Hindlimb muscle (tissue), 1 donor: ENCODE measurements at regions not wholly inside any gene's neighbourhood (a gene's known extent, or its start where the extent isn't known, plus 50 kb on each side); places are given as distances from the start of the nearest gene placed in this dataset.

Experiments
- DNase-seq: peaks from one replicate; pipeline ENCODE4 v3.0.0-alpha.2; 2013

GRCh38 chrX:7789200-7789599 lies 53.8 kb upstream of the VCX start:
- DNase-seq, result no peak

GRCh38 chrX:7788334-7788733 lies 54.6 kb upstream of the VCX start:
- no peak for DNase-seq

DNA sequence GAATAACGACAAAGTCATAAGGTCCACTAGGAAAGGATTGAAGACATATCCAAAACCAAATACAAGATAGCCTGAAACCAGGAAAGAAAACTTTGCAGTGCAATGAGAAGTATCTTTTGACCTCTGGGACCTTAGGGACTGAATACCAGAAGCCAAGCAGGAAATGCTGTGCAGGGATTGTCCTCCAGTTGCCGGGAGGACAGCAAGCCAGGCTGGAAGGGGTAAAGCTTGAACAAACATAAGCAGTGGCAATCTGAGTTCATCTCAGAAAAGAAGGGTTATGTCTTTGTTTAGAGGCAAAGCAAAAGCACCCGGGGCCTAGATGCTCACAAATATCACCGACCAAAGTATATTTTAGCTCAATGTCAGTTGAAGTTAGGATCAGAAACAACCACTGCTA lies 55.3 kb upstream of the VCX start:
- DNase-seq, result no peak

- DNase-seq, result no peak
Measured at GRCh38 chrX:7784580-7784979, 58.4 kb upstream of the VCX start.

DNA sequence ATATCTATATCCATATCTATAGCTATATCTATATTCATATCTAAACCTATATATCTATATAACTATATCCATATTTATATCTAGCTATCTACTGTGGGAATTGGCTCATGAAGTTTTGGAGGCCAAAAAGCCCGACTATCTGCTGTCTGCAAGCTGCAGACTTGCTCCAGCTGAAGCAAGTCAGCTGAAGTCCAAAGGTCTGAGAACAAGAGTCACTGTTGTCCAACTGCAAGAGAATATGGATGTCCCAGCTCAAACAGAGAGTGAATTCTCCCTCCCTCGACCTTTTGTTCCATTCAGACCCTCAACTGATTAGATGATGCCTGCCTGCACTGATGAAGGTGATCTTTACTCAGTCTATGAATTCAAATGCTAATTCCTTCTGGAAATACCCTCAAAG lies 63.3 kb upstream of the VCX start:
- no peak for DNase-seq

DNA sequence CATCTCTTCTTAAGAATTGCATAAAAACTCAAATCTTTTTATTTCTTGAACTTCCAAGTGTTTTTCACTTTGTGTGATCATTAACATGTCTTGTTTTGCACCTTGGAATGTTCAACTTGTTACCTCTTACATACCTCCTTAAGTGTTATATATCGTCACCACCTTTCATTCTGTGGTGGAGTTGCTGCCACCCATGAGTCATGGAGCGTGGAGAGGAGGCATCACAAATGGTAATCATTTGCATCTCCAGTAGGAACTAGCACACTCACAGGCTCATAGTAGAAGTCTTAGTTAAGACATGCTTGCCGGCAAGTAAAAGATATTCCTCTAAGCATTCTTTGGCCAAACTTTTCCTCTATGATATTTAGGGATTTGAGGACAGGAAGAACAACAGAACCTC lies 67.0 kb upstream of the VCX start:
- no peak for DNase-seq

DNA sequence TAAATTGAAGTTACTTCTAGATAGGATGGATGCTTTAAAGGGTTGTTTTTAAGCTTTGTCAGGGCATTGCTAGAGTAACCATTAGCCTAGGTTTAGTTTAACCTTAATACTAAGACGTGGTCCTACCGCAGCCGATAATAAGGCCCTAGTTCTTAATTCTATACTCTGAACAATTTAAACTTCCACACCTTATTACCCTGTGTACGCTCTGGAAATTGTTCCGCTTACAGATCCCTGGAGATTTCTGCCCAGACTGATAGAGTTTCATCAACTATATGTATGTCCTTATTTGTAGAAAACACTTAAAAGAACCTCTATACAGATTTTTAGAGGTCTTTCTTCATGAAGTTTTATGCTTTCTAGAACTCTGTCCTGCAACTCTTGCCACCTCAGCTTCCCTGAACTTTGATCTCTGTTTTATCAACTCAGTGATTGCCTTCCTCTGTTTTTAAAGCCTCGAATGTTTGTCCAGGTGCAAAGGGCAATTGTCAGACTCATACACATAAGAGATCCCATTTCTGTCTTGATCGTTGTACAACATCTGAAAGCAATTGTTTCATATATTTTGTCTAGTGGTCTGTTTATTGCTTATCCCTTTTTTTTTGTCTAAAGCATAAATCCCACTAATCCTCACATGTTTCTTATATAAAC lies 71.1 kb upstream of the VCX start:
- DNase-seq, result no peak

GRCh38 chrX:7759830-7760229 lies 83.1 kb upstream of the VCX start:
- no peak for DNase-seq

DNA sequence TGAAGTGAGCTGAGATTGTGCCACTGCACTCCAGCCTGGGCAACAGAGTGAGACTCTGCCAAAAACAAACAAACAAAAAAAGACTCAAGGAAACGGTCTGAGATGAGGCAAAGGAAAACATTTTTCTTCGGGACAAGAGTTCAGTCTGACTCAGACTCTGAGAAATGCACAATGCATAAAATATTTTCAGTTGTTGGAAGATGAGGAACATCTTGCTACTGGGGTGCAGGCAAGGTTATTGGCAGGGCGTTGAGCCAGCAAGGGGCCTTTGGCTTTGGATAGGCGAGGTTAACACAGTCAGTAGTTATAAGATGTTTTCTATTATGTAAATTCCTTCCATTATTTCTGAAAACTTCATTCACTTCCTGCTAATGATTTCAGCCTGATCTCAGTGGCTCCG lies 96.1 kb upstream of the VCX start:
- no peak for DNase-seq

DNA sequence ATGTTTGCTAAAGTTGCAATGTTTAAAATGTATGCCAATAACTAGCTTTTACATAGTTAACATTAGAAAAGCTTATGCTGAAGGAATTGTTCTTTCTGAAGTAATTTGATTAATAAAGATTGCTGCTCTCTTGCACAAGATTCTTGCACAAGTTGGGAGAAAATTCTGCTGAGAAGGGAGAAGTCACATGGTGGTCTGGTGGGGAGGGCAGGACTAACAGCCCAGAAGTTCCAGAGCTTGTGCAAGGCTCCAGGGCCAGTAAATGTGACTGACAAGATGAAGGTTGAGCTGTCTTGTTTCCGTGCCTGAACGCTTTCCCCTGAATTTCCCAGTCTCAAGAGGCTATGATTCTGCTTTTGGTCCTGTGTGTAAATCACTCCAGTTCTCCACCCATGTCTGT lies 112.9 kb upstream of the VCX start:
- DNase-seq, result no peak

DNA sequence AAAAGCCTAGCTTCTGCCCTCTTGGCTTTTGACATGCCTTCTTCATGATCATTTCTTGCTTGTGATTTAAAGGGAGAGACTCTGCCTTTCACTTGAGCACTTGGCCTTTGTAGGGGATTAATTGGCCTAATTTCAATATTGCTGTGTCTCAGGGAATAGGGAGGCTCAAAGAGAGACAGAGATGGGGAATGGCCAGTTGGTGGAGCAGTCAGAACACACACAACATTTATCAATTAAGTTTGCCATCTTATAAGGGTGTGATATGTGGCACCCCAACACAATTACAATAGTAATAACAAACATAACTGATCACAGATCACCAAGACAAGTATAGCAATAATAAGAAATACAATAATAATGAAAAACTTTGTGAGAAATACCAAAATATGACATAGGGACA lies 122.5 kb upstream of the VCX start:
- no peak for DNase-seq

- DNase-seq, result no peak
Measured at GRCh38 chrX:7714351-7714750, 128.6 kb upstream of the VCX start.

DNA sequence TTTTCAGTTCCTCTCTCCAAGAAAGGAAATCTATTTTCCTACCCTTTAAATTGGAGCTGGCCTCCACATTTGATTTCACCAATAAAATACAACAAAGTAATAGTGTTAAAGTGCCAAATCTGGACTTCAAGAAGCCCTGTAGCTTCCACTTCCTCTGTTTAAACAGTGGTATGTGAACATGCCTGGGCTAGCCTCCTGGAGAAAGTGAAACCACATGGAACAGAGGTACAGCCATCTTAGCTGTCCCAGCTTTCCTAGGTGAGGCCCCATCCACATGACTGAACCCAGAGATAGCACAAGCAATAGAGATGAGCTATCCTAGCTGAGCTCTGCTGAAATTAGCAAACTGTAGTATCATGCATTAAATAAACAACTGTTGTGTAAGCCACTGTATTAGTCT lies 131.8 kb upstream of the VCX start:
- no peak for DNase-seq

DNA sequence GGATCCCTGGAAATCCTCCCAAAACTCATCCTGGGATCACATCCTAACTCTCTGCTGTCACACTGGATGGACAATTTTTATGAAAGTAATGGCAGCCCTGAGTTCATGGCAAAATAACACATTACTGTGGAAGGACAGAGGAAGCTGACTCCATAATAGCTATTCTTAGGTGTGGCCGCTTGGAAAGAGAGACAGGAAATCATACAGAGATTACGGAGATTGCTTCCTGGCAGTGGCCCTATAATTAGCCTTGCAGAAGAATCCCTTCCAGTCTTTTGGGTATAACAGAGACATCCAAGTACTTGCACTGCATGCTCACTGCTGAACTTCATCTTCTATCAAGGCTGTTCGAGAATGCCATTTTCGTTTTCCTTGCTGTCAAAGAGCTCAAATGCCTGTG lies 133.1 kb upstream of the VCX start:
- DNase-seq, result no peak

GRCh38 chrX:7706032-7706431 lies 136.9 kb upstream of the VCX start:
- no peak for DNase-seq

GRCh38 chrX:7704205-7704604 lies 138.8 kb upstream of the VCX start:
- no peak for DNase-seq

GRCh38 chrX:7698248-7698647 lies 144.7 kb upstream of the VCX start:
- no peak for DNase-seq

- DNase-seq, result no peak
Measured at GRCh38 chrX:7690842-7691241, 152.1 kb upstream of the VCX start.

DNA sequence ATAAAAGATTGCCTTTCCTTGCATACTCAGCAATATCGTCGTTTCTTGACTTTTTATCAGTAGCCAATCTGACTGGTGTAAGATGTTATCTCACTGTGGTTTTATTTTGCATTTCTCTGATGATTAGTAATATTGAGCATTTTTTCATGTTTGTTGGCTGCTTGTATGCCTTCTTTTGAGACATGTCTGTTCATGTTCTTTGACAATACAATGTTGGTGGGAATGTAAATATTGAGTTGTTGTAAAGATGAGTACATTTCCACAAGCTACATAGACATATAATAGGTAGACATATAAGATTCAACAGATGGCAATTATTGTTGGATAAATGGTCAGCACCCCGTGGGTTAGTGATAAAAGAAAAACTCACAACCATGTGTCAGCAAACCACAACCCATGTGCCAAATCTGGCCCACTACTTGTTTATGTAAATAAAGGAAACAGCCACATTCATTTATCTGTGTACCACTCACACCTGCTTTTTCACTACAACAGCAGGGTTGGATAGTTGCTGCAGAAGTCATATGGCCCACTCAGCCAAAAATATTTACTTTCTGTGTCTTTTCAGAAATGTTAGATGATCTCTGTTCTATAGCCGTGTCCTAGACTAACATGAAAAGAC lies 153.1 kb upstream of the VCX start:
- no peak for DNase-seq

DNA sequence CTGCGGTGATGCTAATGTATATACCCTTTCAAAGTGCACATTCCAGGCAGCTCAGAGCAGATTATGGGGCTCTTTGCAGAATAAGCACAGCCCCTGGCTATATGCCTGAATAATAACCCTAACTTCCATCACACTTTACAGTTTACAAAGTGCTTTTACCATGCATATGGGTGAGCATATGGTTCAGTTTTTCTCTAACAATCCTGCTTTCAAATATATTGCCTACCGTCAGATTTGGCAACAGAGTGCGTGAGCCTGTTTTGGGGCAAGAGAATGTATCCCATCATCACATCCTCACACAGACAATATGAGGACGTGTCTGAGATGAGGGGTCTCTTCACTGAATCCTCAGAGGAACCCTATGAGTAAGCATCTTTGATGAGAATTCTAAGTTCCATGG lies 162.8 kb upstream of the VCX start:
- DNase-seq, result no peak

- no peak for DNase-seq
Measured at GRCh38 chrX:7654316-7654715, 188.7 kb upstream of the VCX start.

DNA sequence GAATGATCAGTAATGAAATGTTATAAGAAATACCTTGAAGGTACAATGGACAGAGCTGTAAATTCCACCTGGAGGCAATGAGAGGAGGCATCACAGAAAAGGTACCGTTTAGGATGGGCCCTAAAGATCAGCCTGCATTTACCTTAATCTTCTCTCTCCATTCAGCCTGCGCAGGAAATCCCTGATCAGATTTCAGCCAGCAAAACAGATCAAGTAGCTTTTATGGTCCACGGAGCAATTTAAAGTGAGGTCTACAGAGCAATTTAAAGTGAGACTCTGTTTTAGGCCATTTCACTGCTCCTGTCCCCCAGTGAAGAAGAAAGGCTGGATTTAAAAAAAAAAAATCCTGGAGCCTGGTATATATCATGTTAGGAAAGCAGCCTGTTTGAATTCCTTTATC lies 195.1 kb upstream of the VCX start:
- DNase-seq, result no peak

GRCh38 chrX:7641141-7641540 lies 201.8 kb upstream of the VCX start:
- DNase-seq, result no peak

DNA sequence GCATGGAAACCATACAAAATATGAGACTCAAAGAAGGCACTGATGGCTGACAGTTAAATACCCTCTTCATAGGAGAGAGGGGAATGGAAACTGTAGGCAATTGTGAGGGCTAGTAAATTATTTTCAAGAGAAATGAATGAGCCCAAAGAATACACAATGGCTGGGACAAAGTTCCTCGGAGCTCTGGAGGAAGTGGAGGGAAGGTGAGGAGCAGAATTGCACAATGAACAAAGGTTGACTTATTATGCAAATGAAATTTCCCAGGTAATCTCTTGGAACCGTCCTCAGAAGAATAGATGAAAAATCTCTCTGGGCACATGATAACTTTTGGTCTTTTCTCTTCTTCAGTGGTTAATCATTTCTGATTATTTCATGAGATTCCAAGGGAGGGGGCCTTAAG lies 202.6 kb upstream of the VCX start:
- DNase-seq, result no peak

DNA sequence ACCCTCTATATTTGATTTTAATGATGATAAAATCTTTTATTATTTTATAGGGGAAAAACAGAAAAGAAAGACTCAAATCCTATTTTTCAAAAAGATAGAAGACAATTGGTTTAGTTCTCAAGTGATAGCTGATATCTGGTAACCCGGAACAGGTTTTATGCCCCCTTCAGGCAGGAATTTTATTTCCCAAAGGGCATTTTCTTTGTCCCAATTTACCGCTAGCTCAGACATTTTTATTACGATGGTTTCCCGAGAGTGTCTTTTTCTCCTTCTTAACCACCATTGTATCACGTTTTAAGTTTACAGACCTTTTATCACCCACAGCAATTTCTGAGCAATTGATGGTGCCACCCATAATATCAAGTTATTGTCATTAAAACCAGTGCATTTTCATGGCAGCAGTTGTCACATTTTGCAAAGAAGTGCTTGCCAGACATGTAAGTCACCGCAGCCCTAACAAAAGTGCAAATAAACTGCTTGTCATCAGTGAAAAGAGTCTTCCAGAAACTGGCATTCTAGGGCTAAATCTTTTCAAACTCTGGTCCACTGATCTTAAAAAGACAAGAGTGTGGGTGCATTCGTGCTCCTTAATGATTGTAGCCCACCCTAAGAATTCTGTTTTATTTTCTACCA lies 204.8 kb upstream of the VCX start:
- no peak for DNase-seq
